ENCODE measurements at regions not wholly inside any gene's neighbourhood (a gene's known extent, or its start where the extent isn't known, plus 50 kb on each side); places are given as distances from the start of the nearest gene placed in this dataset.

GRCh38 chr20:3325864-3326263 is 81.6 kb downstream of the DNAAF9 start:
- no peak for TF ChIP-seq CTCF (conservative IDR thresholded peaks at IDR 0.05; ENCODE audit: low read depth, low read length)
- no peak overlapping the region for H3K4me3 ChIP-seq (ENCODE audit: low read length)
- DNase-seq (ENCODE audit: low read depth): no peak

- no peak for TF ChIP-seq CTCF (conservative IDR thresholded peaks at IDR 0.05; ENCODE audit: low read depth, low read length)
- no peak for DNase-seq (ENCODE audit: low read depth)
- H3K4me3 ChIP-seq (ENCODE audit: low read length): no peak overlapping the region
Measured at GRCh38 chr20:3323398-3323797, 84.1 kb downstream of the DNAAF9 start.

GRCh38 chr20:3318226-3318884 is 79.4 kb upstream of the SLC4A11 start:
- H3K4me3 ChIP-seq (ENCODE audit: low read length): no peak overlapping the region
- no peak for TF ChIP-seq CTCF (conservative IDR thresholded peaks at IDR 0.05; ENCODE audit: low read depth, low read length)
- no peak for DNase-seq (ENCODE audit: low read depth)

- H3K4me3 ChIP-seq (ENCODE audit: low read length): no peak overlapping the region
- peak; percentile 16 for DNase-seq (ENCODE audit: low read depth)
- no peak for TF ChIP-seq CTCF (conservative IDR thresholded peaks at IDR 0.05; ENCODE audit: low read depth, low read length)
Measured at GRCh38 chr20:3316136-3316535, 77.1 kb upstream of the SLC4A11 start.

GRCh38 chr20:3315136-3315535 is 76.1 kb upstream of the SLC4A11 start:
- no peak overlapping the region for H3K4me3 ChIP-seq (ENCODE audit: low read length)
- DNase-seq (ENCODE audit: low read depth): no peak
- no peak for TF ChIP-seq CTCF (conservative IDR thresholded peaks at IDR 0.05; ENCODE audit: low read depth, low read length)

GRCh38 chr20:3314391-3314790 is 75.4 kb upstream of the SLC4A11 start:
- no peak for DNase-seq (ENCODE audit: low read depth)
- TF ChIP-seq CTCF (conservative IDR thresholded peaks at IDR 0.05; ENCODE audit: low read depth, low read length): no peak
- no peak overlapping the region for H3K4me3 ChIP-seq (ENCODE audit: low read length)

GRCh38 chr20:3313683-3314065 is 74.7 kb upstream of the SLC4A11 start:
- H3K4me3 ChIP-seq (ENCODE audit: low read length): no peak overlapping the region
- no peak for TF ChIP-seq CTCF (conservative IDR thresholded peaks at IDR 0.05; ENCODE audit: low read depth, low read length)
- no peak for DNase-seq (ENCODE audit: low read depth)
